DMS79 (cell line): ENCODE measurements at regions not wholly inside any gene's neighbourhood (a gene's known extent, or its start where the extent isn't known, plus 50 kb on each side); places are given as distances from the start of the nearest gene placed in this dataset.

Source experiments
- DNase-seq: peaks from one replicate; lab custom pipeline; 2025; lab: John Stamatoyannopoulos, UW

GRCh38 chr6:26292709-26293108 is 72.3 kb upstream of the BTN3A2 start:
- no peak for DNase-seq

GRCh38 chr6:26294302-26294701 is 70.7 kb upstream of the BTN3A2 start:
- no peak for DNase-seq

GRCh38 chr6:26295691-26296555 is 69.1 kb upstream of the BTN3A2 start:
- no peak for DNase-seq

GRCh38 chr6:26296556-26296856 is 68.5 kb upstream of the BTN3A2 start:
- no peak for DNase-seq

- no peak for DNase-seq
Observed at GRCh38 chr6:26296857-26297648, 67.9 kb upstream of the BTN3A2 start.

DNA sequence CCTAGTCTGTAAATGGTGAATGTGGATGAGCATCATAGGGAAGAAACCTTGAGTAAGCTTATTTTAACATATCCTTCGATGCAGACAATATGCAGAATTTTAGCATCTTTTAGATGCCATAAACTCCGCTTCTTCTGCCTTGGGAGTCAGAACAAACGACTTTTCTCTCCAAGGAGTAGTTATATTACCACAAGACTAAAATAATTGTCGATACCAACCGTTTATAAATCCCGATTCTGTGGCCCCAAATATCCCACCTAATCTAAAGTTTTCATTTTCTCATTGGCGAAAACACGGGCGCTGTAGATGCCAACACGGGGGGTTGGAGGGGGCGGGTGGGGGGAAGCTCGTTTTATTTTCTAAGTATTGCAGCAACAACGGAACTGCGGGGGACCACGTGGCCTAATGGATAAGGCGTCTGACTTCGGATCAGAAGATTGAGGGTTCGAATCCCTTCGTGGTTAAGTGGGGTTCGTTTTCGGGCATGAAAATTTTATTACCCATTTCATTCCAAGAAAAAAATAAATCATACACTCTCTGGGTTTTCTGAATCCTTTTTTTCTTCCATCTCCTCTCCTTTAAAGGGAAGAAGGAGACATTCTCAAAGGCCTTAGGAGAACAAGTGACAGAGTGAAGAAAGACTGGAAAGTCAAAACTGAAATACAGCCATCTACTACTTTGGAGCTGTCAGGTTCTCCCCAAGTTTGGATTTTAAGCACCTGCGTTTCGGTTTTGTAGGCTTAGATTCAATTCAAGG is 65.5 kb upstream of the BTN3A2 start:
- DNase-seq: no peak

DNA sequence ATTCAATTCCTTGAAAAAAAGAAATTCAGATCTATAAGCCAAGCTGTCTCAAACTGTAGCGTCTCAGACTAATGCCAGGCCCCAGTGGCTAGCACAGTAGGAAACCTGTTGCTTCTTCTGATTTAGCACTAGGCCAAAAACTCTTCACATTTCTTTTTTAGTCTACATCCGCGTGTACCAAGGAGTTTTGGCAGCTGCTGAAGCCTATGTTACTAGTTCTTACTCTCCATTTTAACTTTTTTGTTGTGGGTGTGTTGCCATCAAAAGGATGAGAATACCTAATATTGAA is 65.0 kb upstream of the BTN3A2 start:
- DNase-seq: no peak

GRCh38 chr6:26300359-26300758 is 64.6 kb upstream of the BTN3A2 start:
- no peak for DNase-seq

GRCh38 chr6:26300828-26301227 is 64.2 kb upstream of the BTN3A2 start:
- no peak for DNase-seq

GRCh38 chr6:26301638-26302037 is 63.4 kb upstream of the BTN3A2 start:
- no peak for DNase-seq

DNA sequence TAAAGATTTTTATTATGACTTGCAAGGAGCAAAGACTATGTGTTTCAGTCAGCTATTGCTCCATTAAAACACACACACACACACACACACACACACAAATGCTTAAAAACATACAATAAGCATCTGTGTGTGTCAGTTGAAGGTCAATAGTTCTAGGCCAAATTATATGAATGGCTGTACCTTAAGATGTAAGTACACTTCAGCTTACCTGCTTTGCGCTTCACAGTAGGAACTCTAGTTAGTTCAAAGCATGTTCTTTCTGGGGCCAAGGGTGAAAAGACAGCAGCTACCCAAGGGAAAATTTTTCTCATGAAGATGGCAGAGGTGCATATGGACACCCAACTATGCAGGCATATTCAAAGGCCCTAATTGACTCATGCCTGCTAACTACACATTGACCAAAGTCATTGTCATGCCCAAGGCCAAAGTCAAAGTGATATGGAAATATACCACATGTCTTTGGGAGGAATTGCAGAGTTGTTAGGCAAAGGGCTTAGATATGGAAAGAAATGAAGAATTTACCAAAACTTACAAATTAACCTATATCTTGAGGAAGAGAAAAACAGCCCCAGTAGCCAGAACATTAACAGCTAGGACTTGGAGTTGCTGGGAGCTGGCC is 61.9 kb upstream of the BTN3A2 start:
- DNase-seq: no peak

DNA sequence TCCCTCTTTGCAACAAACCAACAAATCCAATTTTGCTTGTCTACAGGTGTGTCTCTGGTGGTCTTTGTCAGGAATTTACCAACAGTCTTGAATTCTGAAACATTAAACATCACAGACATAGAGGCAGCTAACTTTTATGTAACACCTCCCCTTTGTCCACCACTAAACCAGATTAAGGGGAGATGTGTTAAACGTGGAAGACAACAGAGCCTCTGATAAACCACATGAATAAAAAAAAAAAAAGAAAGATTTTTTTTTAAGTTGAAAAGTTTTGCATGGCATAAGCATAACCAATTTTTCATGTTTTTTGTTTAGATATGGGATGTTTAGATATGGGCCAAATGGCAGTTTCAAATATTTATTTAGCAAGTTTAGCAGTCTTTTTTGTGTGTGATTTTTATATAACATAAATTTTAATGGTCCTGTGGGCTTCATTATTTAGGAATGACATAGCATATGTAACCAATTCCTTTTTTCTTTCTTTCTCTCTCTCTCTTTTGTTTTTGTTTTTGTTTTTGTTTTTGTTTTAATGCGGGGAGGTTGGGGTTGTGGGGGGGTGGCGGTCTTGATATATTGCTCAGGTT is 60.7 kb upstream of the BTN3A2 start:
- DNase-seq: no peak

GRCh38 chr6:26304797-26305640 is 60.0 kb upstream of the BTN3A2 start:
- no peak for DNase-seq

GRCh38 chr6:26305641-26305969 is 59.4 kb upstream of the BTN3A2 start:
- no peak for DNase-seq

DNA sequence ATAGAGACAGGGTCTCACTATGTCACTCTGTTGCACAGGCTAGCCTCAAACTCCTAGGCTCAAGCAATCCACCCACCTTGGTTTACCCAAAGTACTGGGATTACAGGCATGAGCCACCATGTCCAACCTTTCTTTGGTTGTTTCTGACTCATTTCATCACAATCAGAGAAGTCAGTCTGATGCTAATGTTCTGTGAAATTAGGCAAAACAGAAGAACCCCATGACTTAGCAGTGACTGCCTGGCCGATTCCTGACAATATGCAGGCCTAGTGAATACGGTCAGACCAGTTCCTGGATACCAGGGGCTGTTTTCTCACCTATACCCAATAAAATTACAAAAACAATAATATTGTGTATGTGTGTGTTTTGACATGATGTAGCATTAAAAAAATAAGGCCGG is 58.8 kb upstream of the BTN3A2 start:
- DNase-seq: no peak

DNA sequence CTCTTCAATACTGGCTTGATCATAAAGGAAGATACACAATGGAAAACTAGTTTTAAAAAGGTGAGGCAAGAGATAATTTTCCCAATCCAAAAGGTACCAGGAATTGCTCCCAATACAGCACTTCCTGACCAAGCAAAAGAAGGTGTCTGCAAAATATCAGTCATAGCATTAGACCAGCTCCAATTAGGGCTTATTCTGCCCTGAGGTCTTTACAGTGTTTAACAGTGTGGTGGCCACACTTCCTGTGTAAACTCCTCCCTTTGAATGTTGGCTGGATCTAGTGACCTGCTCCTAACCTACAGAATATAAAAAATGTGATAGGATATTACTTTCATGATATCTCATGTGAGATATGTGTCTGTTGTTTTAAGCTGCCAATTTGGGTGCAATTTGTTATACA is 57.1 kb upstream of the BTN3A2 start:
- no peak for DNase-seq

DNA sequence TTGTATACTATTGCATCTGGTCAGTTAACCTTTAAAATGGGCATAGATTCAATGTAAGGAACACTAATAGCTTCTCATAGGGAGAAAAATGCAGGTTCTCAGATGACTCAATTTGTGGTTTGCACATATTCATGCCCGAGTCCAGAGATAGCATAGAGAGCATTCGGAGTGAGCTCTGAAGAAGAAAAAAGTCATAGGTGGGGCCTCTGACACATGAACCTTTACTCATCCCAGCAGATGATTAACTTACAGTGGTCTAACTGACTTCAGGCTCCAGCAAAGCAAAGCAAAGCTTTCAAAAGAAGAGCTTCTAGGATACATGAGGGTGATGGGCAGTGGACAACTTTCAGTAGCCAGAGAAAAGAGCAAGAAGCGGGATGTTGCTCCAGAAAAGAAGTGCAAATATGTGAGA is 55.3 kb upstream of the BTN3A2 start:
- no peak for DNase-seq

DNA sequence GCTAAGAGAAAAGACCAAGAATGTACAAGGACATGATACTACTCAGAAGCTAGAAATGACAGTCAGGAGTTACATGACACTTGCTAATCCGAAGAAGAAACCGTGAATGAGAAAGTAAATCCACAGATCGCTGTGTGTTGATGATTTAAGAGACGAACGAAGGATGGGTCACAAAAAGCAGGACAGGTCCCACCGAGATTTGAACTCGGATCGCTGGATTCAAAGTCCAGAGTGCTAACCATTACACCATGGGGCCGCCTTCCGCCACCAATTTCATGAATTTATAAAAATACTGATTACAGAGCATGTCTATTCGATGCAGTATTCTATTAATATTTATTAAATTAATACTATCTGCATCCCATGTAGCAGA is 54.0 kb upstream of the BTN3A2 start:
- DNase-seq: no peak

DNA sequence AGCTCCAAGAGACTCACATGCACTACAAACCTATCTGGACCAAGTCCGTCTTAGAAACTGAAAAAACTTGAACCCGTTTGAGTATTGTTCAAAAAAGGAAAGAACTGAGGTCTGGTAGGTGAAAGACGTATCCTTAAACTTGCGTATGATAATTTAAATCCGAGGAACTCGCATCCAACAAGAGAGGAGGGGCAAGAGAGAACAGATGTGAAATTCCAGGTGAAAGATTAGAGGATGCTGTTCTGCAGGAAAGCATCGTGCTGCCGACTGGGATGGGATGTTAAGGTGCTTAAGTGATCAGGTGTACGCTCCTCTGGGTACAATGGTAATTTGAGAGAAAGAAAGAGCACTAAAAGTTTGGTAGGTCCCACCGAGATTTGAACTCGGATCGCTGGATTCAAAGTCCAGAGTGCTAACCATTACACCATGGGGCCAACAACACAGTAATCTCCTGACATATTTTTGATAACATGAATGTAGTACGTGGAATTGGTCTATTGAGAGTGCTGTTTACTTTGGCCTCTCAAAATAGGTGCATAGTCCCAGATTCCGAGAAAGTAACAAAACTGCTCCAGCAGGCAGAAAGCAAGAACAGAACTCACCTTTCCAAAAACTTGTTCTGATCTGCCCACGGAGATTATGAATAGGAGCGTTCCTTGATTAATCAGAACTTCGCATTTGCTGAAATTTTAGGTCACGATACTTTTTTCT is 53.5 kb upstream of the BTN3A2 start:
- DNase-seq: peak; percentile 13

DNA sequence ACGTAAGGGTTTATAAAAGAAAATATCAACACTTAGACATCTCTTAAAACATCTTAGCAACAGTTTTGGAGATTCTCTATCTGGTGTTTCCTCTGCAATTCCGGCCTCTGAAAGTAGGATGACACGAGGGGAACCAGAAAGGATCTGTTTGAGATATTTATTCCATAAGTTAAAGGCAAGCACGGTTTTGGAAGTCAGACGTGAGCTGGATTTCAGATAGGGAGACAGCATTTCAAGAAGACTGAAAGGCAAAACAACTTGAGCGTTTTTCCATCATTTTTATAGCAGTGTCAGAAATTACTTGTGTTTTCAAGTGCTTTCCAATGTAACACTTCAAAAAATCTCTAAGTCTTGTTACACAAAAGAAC is 52.9 kb upstream of the BTN3A2 start:
- no peak for DNase-seq
